ENCODE measurements at regions not wholly inside any gene's neighbourhood (a gene's known extent, or its start where the extent isn't known, plus 50 kb on each side); places are given as distances from the start of the nearest gene placed in this dataset.

- no peak for DNase-seq
Observed at GRCh38 chr7:140238778-140239652, 62.2 kb upstream of the KDM7A start.

- no peak for DNase-seq
Observed at GRCh38 chr7:140237390-140237789, 60.6 kb upstream of the KDM7A start.

GRCh38 chr7:140236626-140237025 is 59.8 kb upstream of the KDM7A start:
- DNase-seq = no peak

- no peak for DNase-seq
Observed at GRCh38 chr7:140235114-140235513, 58.3 kb upstream of the KDM7A start.

GRCh38 chr7:140232957-140233917 is 56.5 kb upstream of the KDM7A start:
- no peak for DNase-seq

- peak in 1 of 2 experiments; percentile 41 for DNase-seq
Observed at GRCh38 chr7:140231771-140232491, 55.1 kb upstream of the KDM7A start.

- peak; percentile 53 to 83 for DNase-seq
Observed at GRCh38 chr7:140230861-140231770, 54.3 kb upstream of the KDM7A start.

- peak; percentile 78 to 79 for DNase-seq
Observed at GRCh38 chr7:140230516-140230860, 53.7 kb upstream of the KDM7A start.

- peak; percentile 44 to 67 for DNase-seq
Observed at GRCh38 chr7:140229591-140230515, 53.1 kb upstream of the KDM7A start.

GRCh38 chr7:140229101-140229525 is 52.3 kb upstream of the KDM7A start:
- DNase-seq = peak in 1 of 2 experiments; percentile 15

Data from stimulated activated CD4-positive, alpha-beta T cell treated with anti-CD3 and anti-CD28 coated beads, Interleukin-4, amount 100 ng/mL, for 4 hours (primary cell).